SJSA1 (cell line): ENCODE measurements at regions not wholly inside any gene's neighbourhood (a gene's known extent, or its start where the extent isn't known, plus 50 kb on each side); places are given as distances from the start of the nearest gene placed in this dataset.
A peak's percentile ranks its signal among the peaks of the same experiment; 100 is the strongest.
"Not testable (repeated sequence)": the region's sequence is repeated elsewhere in the genome, so short reads cannot be mapped to it uniquely, and the experiment has no call there.

ENCODE experiments used
- DNase-seq, 2 experiments: peaks; one replicate each; pipeline ENCODE4 v3.0.0-alpha.2; 2015 to 2020; ENCODE audit warnings: low spot score in 2 of 2, low read depth in 1 of 2
- H3K27ac ChIP-seq: fragments of 250-450 bp; sonication (Bioruptor Pico); 2 replicates; pipeline ENCODE4 v1.5.1; 2020; ENCODE audit warnings: mild to moderate bottlenecking, moderate library complexity
- H3K27me3 ChIP-seq: fragments of 250-450 bp; sonication (Bioruptor Pico); replicated peaks from 2 replicates; pipeline ENCODE4 v1.5.1; 2020; ENCODE audit warnings: mild to moderate bottlenecking, moderate library complexity
- H3K36me3 ChIP-seq: fragments of 250-450 bp; sonication (Bioruptor Pico); 2 replicates; pipeline ENCODE4 v1.5.1; 2020; ENCODE audit warnings: mild to moderate bottlenecking
- H3K4me1 ChIP-seq: fragments of 250-450 bp; sonication (Bioruptor Pico); replicated peaks from 2 replicates; pipeline ENCODE4 v1.6.1; 2021; ENCODE audit warnings: mild to moderate bottlenecking
- H3K4me3 ChIP-seq: fragments of 250-450 bp; sonication (Bioruptor Pico); 2 replicates; pipeline ENCODE4 v1.5.1; 2020; ENCODE audit warnings: mild to moderate bottlenecking
- H3K9me3 ChIP-seq: fragments of 250-450 bp; sonication (Bioruptor Pico); replicated peaks from 2 replicates; pipeline ENCODE4 v1.5.1; 2020; ENCODE audit warnings: mild to moderate bottlenecking

DNA sequence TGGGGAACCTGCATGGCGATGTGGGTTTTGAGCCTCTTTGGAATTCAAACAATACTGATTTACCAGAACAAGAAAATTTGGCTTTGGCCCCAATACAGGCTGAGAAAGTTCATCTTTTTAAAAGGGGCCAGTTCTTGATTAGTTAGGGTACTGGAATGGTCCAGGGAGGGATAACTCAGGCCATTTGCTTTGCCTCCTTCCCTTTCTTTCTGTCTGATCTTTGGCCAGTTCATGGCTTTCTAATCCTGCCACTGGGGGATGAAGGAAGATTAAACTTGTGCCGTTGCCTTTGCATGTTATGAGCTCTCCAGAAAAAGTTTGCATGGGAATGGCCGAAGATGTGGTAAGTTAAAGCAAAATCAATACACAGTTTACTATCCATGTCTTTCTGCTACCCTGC lies 78.4 kb downstream of the ADAMTS15 start:
- Histone ChIP-seq H3K4me3 (no peak overlapping the region), H3K36me3 (no peaks in the 10 kb centered on the region), H3K9me3 (no peaks in the 10 kb centered on the region), H3K27ac (no peak overlapping the region), H3K27me3 (no peaks in the 10 kb centered on the region), H3K4me1 (peaks cover 46% of the 10 kb centered on the region)
- DNase-seq = no peak

- Histone ChIP-seq H3K4me1 (peaks cover 38% of the 10 kb centered on the region), H3K4me3 (no peak overlapping the region)
- peak in 1 of 2 experiments; percentile 42 for DNase-seq
Measured at GRCh38 chr11:130527636-130528297, 79.3 kb downstream of the ADAMTS15 start.

DNA sequence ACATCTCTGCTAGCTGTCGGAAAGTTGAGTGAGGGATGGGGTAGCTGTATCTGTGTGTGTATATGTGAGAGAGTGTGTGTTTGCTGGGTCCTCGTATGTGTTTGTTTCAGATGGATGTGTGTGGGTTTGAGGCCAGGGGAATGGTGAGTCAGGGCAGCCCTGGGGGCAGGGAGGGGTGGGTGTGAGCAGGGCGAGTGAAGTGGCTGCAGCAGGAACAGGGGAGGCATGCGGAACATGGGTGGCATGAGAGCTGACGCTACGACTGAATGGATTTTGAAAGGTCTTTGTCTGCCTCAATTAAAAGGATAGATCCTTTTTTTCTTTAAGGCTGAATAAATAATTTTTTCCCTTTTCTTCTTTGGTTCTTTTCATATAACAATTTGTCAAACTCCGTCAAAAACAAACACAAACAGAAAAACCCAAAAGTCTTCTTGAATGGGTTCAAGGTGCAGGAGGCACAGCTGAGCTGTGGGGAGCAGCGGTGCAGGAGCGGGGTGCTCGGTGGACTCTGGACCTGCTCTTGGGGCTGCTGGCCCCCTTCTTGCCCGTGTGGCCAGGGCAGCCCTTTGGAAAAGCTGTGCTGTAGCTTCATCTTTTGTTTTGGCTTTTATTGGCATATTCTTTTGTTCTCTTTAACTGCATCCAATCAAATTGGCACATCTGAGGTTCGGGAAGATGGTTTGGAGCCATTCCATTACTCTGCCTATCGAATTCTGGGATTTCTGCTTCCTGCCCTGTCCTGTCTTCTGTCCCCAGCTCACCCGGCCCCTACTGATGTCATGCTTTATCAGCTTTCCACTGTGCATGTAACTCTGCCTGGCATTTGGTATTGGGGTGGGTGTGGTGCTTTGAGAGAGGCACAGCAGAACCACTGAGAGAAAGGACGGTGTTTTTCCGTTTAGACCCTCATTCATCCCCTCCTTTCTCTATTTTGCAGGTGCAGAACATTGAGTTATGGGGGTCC lies 80.1 kb downstream of the ADAMTS15 start:
- Histone ChIP-seq H3K9me3 (no peaks in the 10 kb centered on the region), H3K4me3 (no peak overlapping the region), H3K27me3 (no peaks in the 10 kb centered on the region), H3K36me3 (no peaks in the 10 kb centered on the region), H3K4me1 (peaks cover 37% of the 10 kb centered on the region), H3K27ac (peak overlapping the region; percentile 70)
- peak; percentile 46 to 81 for DNase-seq

More at GRCh38 chr11:130527636-130528297, 79.3 kb downstream of the ADAMTS15 start:
- Histone ChIP-seq H3K9me3 (no peaks in the 10 kb centered on the region), H3K27ac (no peak overlapping the region; the same call in 1 of the 2 replicates), H3K36me3 (no peaks in the 10 kb centered on the region), H3K27me3 (no peaks in the 10 kb centered on the region)

GRCh38 chr11:130529366-130529765 lies 80.9 kb downstream of the ADAMTS15 start:
- Histone ChIP-seq H3K27me3 (no peaks in the 10 kb centered on the region), H3K4me3 (no peak overlapping the region), H3K4me1 (peaks cover 40% of the 10 kb centered on the region), H3K27ac (peak overlapping the region; percentile 70), H3K9me3 (no peaks in the 10 kb centered on the region), H3K36me3 (no peaks in the 10 kb centered on the region)
- no peak for DNase-seq

GRCh38 chr11:130531061-130531460 lies 82.6 kb downstream of the ADAMTS15 start:
- DNase-seq = no peak
- no peak overlapping the region for H3K4me3 ChIP-seq
- no peaks in the 10 kb centered on the region for H3K36me3 ChIP-seq
- no peaks in the 10 kb centered on the region for H3K9me3 ChIP-seq
- H3K27me3 ChIP-seq = no peaks in the 10 kb centered on the region
- H3K27ac ChIP-seq = no peak overlapping the region
- peaks cover 43% of the 10 kb centered on the region for H3K4me1 ChIP-seq

DNA sequence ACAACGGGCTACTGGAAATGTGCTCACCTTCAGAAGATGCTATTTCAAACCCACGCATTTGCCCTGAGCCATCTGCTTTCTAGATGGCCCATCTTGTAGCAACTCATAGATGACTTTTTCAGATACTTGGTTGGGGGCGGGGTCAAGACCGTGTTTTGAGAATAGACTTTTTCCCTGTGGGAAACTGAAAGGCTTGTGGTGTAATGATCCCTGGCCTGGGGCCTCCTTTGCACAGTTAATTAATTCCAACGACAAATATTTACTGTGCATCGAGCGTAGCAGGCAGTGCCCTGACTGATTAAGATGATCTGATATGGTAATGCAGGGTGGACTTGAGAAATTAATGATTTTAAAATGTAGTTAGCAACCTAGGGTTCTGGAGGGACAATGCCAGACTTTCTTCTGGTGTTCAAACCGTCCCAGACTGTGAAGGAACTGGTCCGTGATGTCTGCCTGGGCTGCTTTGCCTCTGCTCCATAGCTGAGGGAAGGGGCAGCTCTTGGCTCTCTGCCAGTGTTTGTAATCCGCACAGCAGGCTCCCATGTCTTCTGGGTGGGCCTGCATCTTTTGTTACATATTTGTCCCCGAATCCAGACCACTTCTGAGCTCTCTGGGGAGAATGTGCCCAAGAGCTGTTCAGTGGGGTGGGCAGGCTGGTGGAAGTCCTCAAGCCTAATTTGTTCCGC lies 84.8 kb downstream of the ADAMTS15 start:
- H3K27me3 ChIP-seq = no peaks in the 10 kb centered on the region
- peak in 1 of 2 experiments; percentile 84 for DNase-seq
- peak overlapping the region; percentile 21; the same call in 1 of the 2 replicates for H3K27ac ChIP-seq
- no peaks in the 10 kb centered on the region for H3K9me3 ChIP-seq
- no peaks in the 10 kb centered on the region for H3K36me3 ChIP-seq
- peaks cover 30% of the 10 kb centered on the region for H3K4me1 ChIP-seq
- no peak overlapping the region for H3K4me3 ChIP-seq

- no peaks in the 10 kb centered on the region for H3K36me3 ChIP-seq
- DNase-seq = peak; percentile 49 to 82
- H3K9me3 ChIP-seq = no peaks in the 10 kb centered on the region
- H3K27ac ChIP-seq = no peak overlapping the region; the same call in 1 of the 2 replicates
- no peaks in the 10 kb centered on the region for H3K27me3 ChIP-seq
- peaks cover 23% of the 10 kb centered on the region for H3K4me1 ChIP-seq
- no peak overlapping the region for H3K4me3 ChIP-seq
Measured at GRCh38 chr11:130533871-130534270, 85.4 kb downstream of the ADAMTS15 start.

DNA sequence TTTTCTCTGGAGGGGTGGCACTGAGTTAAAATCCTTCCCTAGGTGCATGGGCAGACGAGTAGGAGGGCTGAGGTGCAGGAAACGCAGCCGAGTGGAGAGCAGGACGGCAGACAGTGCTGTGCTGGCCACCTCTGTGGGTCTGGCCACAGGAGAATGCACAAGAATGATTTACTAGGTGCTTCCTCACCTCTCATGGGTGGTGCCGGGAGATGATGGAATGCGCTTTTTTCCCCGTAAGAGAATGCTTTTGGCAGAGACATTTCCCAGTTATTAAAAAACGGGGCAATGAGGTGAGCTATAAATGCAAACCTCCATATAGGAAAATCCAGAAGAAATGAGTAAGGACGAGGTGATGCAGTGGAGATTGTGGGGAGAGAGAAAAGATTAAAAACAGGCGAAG lies 86.1 kb downstream of the ADAMTS15 start:
- H3K4me1 ChIP-seq = peaks cover 19% of the 10 kb centered on the region
- no peaks in the 10 kb centered on the region for H3K36me3 ChIP-seq
- H3K9me3 ChIP-seq = no peaks in the 10 kb centered on the region
- DNase-seq = no peak
- no peak overlapping the region for H3K4me3 ChIP-seq
- no peak overlapping the region for H3K27ac ChIP-seq
- H3K27me3 ChIP-seq = no peaks in the 10 kb centered on the region

GRCh38 chr11:130535520-130535919 lies 87.1 kb downstream of the ADAMTS15 start:
- Histone ChIP-seq H3K4me3 (no peak overlapping the region), H3K36me3 (no peaks in the 10 kb centered on the region), H3K27me3 (no peaks in the 10 kb centered on the region), H3K4me1 (peaks cover 19% of the 10 kb centered on the region), H3K27ac (no peak overlapping the region), H3K9me3 (no peaks in the 10 kb centered on the region)
- no peak for DNase-seq

DNA sequence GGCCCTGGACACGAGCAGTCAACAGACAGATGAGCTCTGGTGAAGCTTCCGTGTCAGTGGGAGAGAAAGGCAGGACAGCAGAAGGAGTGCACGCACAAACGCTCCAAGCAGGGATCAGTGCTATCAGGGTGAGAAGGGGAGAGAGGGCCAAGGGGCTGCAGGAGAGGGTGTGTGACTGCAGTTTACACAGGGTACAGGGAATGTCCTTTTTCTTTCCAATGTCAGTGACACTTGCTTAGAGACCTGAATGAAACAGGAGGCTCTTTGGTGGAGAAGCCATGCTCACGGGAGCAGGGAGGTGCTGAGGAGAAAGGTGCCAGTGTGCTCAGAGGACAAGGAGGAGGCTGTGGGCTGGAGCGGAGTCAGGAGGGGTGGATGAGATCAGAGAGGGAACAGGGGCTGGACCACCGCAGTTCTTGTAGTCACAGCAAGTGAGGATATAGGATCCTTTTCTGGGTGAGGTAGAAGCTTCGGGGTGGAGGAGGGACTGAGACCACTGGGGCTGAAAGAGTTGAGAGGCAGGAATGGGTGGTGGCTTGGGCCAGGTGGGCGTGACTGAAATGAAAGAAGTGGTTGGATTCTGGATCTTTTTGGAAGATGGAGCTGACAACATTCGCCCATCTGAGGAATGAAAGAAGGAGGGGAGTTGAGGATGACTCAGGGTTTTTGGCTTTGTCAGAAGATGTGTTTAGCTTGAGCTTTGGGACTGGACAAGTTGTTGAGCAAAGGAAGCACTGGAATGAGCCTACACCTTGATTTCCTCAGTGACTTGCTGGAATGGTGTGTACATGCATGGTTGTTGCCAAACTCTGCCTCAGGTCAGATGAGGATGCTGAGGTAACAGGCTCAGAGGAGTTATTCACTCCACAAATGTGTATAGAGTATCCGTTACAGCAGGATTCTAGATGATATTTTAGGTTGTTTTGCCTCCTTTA lies 87.9 kb downstream of the ADAMTS15 start:
- Histone ChIP-seq H3K36me3 (no peaks in the 10 kb centered on the region), H3K4me3 (no peak overlapping the region), H3K27me3 (no peaks in the 10 kb centered on the region), H3K27ac (no peak overlapping the region), H3K9me3 (no peaks in the 10 kb centered on the region), H3K4me1 (peaks cover 19% of the 10 kb centered on the region)
- no peak for DNase-seq

DNA sequence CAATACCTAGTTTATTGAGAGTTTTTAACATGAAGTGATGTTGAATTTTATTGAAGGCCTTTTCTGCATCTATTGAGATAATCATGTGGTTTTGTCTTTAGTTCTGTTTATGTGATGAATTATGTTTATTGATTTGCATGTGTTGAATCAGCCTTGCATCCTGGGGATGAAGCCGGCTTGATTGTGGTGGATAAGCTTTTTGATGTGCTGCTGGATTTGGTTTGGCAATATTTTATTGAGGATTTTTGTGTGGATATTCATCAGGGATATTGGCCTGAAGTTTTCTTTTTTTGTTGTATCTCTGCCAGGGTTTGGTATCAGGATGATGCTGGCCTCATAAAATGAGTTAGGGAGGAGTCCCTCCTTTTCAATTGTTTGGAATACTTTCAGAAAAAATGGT lies 91.2 kb downstream of the ADAMTS15 start:
- not testable (repeated sequence) for H3K36me3 ChIP-seq, H3K27me3 ChIP-seq, H3K9me3 ChIP-seq, DNase-seq, H3K27ac ChIP-seq, H3K4me3 ChIP-seq, H3K4me1 ChIP-seq

DNA sequence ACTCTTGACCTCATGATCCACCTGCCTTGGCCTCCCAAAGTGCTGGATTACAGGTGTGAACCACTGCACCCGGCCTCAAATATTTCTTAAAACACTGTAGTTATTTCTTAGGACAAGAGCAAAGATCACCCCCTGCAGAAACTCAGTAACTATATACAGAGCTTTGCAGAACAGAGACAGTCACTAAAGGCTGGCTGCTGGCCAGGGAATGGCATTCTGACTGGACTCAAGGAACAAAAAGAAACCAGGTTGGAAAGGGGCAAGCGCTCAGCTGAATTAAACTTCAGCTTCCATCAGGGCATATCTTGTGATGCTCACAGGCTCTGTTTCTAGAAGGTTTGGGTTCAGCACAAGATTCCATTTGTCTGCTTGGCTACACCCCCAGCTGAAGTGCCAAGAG lies 95.8 kb downstream of the ADAMTS15 start:
- H3K36me3 ChIP-seq = no peaks in the 10 kb centered on the region
- H3K9me3 ChIP-seq = no peaks in the 10 kb centered on the region
- no peak overlapping the region for H3K4me3 ChIP-seq
- H3K27ac ChIP-seq = no peak overlapping the region
- no peaks in the 10 kb centered on the region for H3K27me3 ChIP-seq
- DNase-seq = no peak
- H3K4me1 ChIP-seq = no peaks in the 10 kb centered on the region
